H54 (cell line): ENCODE measurements at regions not wholly inside any gene's neighbourhood (a gene's known extent, or its start where the extent isn't known, plus 50 kb on each side); places are given as distances from the start of the nearest gene placed in this dataset.

Experiments used
- DNase-seq: peaks from one replicate; pipeline ENCODE4 v3.0.0; 2011; ENCODE audit warnings: low spot score, mixed read lengths; ENCODE audit not compliant: insufficient read length
- FAIRE-seq: peaks from 3 replicates; lab custom pipeline; 2011; peaks lifted over from hg19 to GRCh38; lab: Jason Lieb, UNC
- POLR2A ChIP-seq: IDR thresholded peaks from 2 replicates; pipeline ENCODE4 v1.6.1; 2011; ENCODE audit warnings: low read depth, mild to moderate bottlenecking, low read length

DNA sequence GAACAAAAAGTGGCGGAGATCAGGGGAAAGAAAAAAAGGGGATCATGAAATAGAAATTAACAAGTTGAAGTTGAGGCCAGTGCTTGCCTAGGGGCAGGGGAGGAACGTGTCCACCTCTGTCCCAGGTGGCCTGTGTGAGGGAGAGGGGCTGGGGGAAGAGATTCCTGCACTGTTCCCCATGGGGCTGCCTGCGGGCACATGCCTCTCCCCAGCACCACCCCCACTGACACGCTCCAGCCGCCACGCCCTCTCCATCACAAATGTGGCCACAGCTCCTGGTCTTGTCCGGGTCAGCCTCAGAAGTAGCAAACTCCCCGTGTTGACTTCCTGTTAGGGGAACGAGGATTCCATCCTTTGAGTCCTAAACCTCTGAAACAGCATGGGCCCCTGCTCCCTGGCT, 161.2 kb downstream of the GLI2 start:
- DNase-seq: no peak
- no peak for FAIRE-seq
- TF ChIP-seq POLR2A: no peak

DNA sequence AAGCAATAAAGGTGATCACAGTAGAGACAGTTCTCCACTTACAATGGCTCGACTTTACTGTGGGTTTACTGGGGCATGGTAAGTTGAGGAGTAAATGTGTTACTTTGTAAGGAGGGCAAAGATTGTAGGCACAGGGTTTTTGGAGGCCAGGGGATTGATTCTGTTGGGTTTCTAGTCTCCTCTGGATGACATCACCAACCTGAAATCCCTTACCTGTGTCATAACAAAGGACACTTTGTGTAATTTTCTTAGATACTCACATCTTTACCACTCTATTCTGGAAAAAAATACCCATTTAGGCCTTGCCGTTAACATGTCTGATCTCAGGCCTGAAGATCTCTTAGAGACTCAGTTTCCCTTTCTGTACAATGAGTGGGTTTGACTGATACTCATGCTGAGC, 161.7 kb downstream of the GLI2 start:
- FAIRE-seq: no peak
- TF ChIP-seq POLR2A: no peak
- no peak for DNase-seq

GRCh38 chr2:120898496-120898895, 162.8 kb downstream of the GLI2 start:
- DNase-seq (no peak), FAIRE-seq (no peak)
- TF ChIP-seq POLR2A: no peak

DNA sequence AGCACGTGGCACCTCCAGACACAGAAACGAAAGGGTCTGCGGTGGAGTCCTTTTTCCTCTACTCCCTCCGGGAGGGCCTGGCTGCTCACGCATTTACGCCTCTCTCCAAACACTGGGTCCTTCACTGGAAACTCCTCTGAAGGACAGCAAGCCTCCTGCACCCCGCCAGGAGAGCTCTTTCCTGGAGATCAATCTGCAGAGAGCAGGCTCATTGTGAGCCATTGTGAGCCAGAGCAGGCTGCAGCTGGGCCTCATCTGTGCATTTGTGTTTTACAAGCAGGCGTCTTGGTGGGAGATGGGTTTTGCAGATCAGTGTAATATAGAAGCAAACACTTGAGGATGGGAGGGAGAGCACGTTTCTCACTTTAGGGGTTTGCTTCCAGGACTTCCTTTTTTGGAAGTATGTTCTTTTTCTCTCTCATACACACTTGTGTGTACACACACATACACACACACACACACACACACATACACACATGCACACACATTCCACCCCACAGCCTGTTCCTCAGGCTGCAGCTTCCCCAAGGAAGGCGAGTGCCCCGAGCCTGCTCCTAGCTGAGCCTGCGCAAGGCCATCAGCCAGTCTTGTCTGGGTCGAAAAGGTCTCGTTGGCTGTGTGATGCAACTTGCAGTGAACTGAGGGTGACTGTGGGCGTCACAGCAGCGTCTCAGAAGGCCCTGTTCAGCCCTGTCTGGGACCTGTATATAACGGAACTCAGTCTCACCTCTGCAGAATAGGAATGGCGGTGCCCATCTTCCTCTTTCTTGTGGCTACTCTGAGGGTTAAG, 163.5 kb downstream of the GLI2 start:
- FAIRE-seq (no peak), DNase-seq (no peak)
- no peak for TF ChIP-seq POLR2A

DNA sequence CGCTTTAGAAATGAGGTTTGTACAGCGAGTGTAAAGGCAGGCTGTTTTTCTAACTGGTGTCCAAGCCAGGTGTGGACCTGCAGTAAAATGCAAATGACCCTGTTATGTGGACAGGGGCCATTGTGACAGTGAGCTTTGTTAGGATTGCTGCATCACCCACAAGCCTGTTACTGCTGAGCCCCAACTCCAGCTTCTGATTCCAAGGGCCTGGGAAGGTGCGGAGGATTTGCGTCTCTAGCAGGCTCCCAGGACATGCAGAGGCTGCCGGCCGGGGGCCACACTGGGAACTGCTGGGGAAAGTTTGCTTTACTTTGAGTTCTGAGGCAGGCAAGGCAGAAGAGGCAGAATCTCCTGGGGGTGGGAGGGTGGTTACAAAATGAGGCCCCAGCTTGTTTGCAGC, 164.1 kb downstream of the GLI2 start:
- DNase-seq (no peak), FAIRE-seq (no peak)
- TF ChIP-seq POLR2A: no peak

DNA sequence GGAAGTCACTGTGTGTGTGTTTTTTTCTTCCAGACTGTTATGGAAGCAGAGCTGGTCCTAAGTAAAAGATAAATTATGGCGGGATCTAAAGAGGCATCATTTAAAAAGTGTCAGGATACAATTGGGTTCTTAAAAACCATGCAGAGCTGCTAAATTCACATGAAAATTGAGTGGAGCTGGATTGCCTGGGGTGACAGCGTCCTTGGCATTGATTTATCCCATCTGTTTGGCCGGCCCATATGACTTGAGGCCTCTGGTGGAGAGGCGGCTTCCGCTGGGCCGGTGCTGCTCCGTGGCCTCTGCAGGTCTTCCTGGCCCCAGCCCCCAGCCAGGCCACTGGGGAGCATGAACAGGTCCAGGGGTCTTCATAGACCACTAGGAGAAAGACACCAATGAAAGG, 165.5 kb downstream of the GLI2 start:
- FAIRE-seq (no peak), DNase-seq (no peak)
- no peak for TF ChIP-seq POLR2A

- TF ChIP-seq POLR2A: no peak
- DNase-seq (no peak), FAIRE-seq (no peak)
These were observed 166.9 kb downstream of the GLI2 start for GRCh38 chr2:120902592-120902991.

GRCh38 chr2:120904379-120904778, 168.7 kb downstream of the GLI2 start:
- no peak for DNase-seq
- no peak for FAIRE-seq
- no peak for TF ChIP-seq POLR2A

DNA sequence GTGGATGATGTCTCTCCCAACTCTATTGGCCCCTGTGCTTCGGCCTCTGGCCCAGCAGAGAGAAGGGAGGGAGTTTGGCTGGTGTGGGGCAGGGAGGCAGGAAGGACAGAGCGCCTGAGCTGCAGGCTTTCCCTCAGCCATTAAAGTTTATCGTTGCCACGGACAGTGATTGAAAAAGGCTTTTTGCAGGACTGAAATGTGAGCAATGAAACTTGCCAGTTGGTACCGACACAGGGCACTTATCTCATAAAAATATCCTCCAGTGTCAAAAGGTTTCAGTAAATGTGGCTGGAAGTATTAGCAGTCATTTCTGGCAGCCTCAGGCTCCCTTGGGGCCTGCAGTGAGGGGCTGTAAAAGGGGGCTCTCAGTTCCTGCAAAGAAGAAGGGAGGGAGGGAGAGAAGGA, 169.2 kb downstream of the GLI2 start:
- TF ChIP-seq POLR2A: no peak
- FAIRE-seq (no peak), DNase-seq (no peak)

- no peak for FAIRE-seq
- TF ChIP-seq POLR2A: no peak
- no peak for DNase-seq
These were observed 169.6 kb downstream of the GLI2 start for GRCh38 chr2:120905298-120905697.

DNA sequence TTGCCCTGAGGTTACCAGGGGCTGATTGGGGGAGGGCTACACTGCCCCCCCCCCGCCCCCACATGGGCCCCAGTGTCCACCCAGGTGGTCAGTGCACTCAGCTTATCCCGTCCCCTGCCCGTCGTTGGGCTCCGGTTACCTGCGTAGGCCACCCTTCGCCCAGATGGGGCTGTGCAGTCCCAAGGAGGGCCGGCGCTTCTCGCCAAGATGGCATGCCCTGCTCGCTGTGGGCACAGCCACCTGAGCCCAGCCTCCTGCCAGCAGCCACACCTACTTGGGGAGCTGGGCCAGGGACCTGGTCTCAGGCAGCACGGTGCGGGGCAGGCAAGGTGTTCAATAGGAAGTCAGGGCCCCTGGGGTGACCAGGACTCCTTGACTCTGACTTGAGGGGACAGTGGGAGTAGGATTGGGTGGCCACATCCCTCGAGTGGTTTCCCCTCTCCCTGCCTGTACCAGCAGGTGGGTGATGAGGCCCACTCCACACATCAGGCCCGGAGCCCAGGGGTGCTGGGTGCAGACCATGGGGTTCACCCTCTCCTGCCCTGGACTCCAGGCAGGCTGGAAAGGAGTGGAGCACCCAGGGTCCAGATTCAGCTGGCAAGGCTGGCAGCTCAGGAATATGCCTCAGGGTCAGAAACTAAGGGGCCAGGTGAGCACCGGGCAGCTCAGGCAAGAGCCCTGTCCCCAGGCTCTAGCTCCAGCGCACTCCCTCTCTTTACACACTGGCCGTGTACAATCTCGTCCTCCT, 170.3 kb downstream of the GLI2 start:
- no peak for DNase-seq
- TF ChIP-seq POLR2A: no peak
- FAIRE-seq: no peak

DNA sequence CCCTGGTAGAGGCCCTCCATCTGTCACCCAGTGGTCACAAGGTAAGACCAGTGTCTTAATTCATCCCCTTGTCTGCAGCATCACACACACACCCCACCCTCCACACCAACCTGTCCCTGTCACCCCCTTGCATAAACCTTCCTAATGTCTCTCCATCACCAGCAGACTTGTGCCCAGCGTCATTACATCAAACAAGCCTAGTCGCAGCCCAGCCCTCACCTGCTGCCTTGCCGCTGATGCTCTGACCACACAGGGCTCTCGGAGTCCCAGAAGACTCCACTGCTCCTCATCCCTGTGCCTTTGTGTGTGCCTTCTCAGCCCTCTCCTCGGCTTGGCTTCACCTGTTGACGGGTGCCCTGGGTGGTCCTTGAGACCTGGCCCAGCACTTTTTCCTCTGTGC, 171.2 kb downstream of the GLI2 start:
- DNase-seq (no peak), FAIRE-seq (no peak)
- no peak for TF ChIP-seq POLR2A

DNA sequence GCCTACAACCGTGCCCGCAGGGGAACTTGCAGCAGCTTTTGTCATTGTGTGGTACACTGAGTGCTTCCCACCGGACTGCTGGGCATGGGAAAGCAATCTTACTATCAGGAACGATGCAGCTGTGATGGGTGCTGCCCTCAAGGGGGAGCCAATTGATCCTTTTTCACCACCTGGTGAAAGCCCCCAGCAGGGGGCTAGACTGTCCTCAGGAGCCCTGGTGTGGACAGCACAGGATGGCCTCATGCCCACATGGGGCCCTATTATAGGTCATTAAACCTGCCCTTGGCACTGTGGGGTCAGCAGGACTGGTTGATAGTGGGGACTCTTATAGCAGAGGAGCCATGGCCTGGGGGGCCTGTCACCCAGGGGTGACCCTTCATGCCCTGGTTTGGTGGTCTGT, 172.2 kb downstream of the GLI2 start:
- DNase-seq: no peak
- FAIRE-seq: no peak
- no peak for TF ChIP-seq POLR2A

DNA sequence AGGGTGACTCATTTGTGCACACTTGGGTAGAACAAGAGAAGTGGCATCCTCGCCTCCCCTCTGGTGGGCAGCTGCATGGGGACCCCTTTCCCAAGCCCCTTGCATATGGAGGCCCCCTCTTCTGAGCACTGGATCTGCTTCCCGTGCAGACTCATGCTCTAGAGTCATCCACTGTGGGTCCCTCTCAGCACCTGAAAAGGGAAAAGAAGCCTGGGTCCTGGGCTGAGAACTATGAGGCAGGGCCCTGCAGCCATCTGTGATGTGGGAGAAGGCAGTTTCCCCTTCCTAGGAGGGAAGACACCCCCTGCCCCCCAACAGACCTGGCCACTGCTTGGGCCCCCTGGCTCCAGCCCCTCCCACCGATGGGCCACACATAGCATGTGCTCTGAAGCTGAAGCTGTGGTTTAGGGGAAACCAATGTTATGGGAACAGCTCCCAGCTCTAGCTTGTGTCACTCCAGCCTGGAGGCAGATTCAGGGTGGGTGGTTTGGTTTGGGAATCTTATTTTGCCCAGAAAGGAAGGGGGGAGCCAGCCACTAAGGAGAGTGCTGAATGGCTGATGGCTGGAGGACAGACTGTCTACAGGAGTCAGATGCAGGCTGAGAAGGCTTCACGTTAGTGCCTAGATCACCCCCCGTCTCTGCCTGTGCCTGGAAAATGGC, 172.8 kb downstream of the GLI2 start:
- TF ChIP-seq POLR2A: no peak
- DNase-seq (no peak), FAIRE-seq (no peak)
